ENCODE measurements at regions not wholly inside any gene's neighbourhood (a gene's known extent, or its start where the extent isn't known, plus 50 kb on each side); places are given as distances from the start of the nearest gene placed in this dataset.

DNA sequence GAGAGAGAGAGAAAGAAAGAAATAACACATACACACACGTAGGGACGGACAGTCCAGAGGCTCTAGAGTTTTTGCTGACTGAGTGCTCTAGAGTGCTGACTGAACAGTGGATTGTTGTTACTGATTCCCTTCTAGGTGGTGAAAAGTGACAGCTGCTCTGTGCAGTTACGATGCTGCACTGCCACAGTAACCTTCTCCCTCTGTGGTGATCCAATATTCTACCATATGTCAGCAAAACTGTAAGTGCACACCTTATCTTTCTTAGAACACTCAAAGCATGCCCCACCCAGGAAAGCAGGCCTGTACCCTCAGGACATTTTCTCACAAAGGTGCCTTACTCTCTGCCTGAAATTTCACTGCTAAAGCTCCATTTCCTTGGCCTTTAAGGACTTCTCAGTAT lies 1023.5 kb downstream of the TYW1 start:
- no peak for DNase-seq (ENCODE audit: low spot score)
- no peak overlapping the region for H3K27ac ChIP-seq (ENCODE audit: low read depth, low read length, poor library complexity, severe bottlenecking)
- H3K4me3 ChIP-seq (ENCODE audit: low read depth, low read length, poor library complexity, severe bottlenecking): no peak overlapping the region

DNA sequence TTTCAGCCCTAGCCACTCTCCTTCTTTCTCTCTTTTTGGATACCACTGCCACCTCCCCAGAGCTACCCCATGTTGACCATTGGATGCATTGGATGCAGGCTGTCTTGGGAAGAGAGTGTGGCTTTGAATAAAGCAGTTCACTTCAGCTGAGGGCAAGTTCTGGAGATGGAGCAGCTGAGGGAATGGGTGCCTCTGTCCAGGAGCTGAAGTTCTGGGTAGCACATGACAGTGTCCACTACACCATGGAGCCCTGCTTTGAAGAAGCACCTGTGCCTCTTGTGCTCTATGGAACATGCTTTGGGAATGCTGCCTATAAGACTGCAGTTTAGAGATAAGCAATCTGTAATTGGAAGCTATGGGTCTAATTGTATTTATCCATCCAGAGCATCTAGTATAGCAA lies 1028.7 kb downstream of the TYW1 start:
- H3K36me3 ChIP-seq (ENCODE audit: insufficient read depth, low read length, poor library complexity, severe bottlenecking): no peaks in the 10 kb centered on the region
- TF ChIP-seq EZH2 (IDR thresholded peaks at IDR 0.05; ENCODE audit: borderline replicate concordance, low read depth, low read length, poor library complexity, severe bottlenecking): no peak
- TF ChIP-seq, protein P1, sequence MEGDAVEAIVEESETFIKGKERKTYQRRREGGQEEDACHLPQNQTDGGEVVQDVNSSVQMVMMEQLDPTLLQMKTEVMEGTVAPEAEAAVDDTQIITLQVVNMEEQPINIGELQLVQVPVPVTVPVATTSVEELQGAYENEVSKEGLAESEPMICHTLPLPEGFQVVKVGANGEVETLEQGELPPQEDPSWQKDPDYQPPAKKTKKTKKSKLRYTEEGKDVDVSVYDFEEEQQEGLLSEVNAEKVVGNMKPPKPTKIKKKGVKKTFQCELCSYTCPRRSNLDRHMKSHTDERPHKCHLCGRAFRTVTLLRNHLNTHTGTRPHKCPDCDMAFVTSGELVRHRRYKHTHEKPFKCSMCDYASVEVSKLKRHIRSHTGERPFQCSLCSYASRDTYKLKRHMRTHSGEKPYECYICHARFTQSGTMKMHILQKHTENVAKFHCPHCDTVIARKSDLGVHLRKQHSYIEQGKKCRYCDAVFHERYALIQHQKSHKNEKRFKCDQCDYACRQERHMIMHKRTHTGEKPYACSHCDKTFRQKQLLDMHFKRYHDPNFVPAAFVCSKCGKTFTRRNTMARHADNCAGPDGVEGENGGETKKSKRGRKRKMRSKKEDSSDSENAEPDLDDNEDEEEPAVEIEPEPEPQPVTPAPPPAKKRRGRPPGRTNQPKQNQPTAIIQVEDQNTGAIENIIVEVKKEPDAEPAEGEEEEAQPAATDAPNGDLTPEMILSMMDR (conservative IDR thresholded peaks at IDR 0.05; ENCODE audit: low read depth, low read length): no peak
- ChIA-PET CTCF (no interaction called here), POLR2A (ENCODE audit: low non-redundant PET) (no interaction called here)
- H3K27ac ChIP-seq (ENCODE audit: low read depth, low read length, poor library complexity, severe bottlenecking): no peak overlapping the region
- intact Hi-C loops (cut with micrococcal nuclease; ENCODE audit: unreplicated experiment): no loop called here
- H3K9me3 ChIP-seq (ENCODE audit: low read depth, low read length, poor library complexity, severe bottlenecking): no peaks in the 10 kb centered on the region
- no peaks in the 10 kb centered on the region for H3K27me3 ChIP-seq (replicated peaks; ENCODE audit: insufficient read depth, low read depth, low read length, poor library complexity)
- H3K4me1 ChIP-seq (ENCODE audit: insufficient read depth, low read length, poor library complexity, severe bottlenecking): no peaks in the 10 kb centered on the region
- no peak for DNase-seq (ENCODE audit: low spot score)
- no TSS peak for BruUV-seq (replicated peaks)
- no peak overlapping the region for H3K4me3 ChIP-seq (ENCODE audit: low read depth, low read length, poor library complexity, severe bottlenecking)

More for the DNA sequence above, 1023.5 kb downstream of the TYW1 start:
- intact Hi-C loops (cut with micrococcal nuclease; ENCODE audit: unreplicated experiment): no loop called here
- H3K4me1 ChIP-seq (ENCODE audit: insufficient read depth, low read length, poor library complexity, severe bottlenecking): no peaks in the 10 kb centered on the region
- BruUV-seq (replicated peaks): no TSS peak
- H3K9me3 ChIP-seq (ENCODE audit: low read depth, low read length, poor library complexity, severe bottlenecking): no peaks in the 10 kb centered on the region
- ChIA-PET CTCF (no interaction called here), POLR2A (ENCODE audit: low non-redundant PET) (no interaction called here)
- no peak for TF ChIP-seq EZH2 (IDR thresholded peaks at IDR 0.05; ENCODE audit: borderline replicate concordance, low read depth, low read length, poor library complexity, severe bottlenecking)
- TF ChIP-seq, protein P1 (conservative IDR thresholded peaks at IDR 0.05; ENCODE audit: low read depth, low read length): no peak
- no peaks in the 10 kb centered on the region for H3K36me3 ChIP-seq (ENCODE audit: insufficient read depth, low read length, poor library complexity, severe bottlenecking)
- H3K27me3 ChIP-seq (replicated peaks; ENCODE audit: insufficient read depth, low read depth, low read length, poor library complexity): no peaks in the 10 kb centered on the region

DNA sequence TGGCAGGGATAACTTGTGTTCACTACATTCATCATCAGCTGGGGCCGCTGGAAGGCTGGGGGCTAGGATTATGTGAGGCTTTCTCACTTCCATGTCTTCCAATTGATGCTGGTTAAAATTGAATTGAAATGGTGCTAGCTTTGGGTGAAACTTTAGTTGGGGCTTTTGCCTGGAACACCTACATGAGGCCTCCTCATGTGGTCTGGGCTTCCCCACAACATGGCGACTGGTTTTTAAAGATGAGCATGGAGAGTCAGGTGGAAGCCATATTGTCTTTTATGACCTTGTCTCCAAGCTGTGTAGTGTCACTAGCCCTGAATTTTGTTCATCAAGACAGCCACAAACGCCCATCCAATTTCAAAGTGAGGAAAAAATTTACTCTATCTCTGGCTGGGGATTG lies 1033.9 kb downstream of the TYW1 start:
- no TSS peak for BruUV-seq (replicated peaks)
- DNase-seq (ENCODE audit: low spot score): no peak
- no peak overlapping the region for H3K4me3 ChIP-seq (ENCODE audit: low read depth, low read length, poor library complexity, severe bottlenecking)
- POLR2A ChIA-PET (ENCODE audit: low non-redundant PET): no interaction called here
- no peaks in the 10 kb centered on the region for H3K27me3 ChIP-seq (replicated peaks; ENCODE audit: insufficient read depth, low read depth, low read length, poor library complexity)
- H3K4me1 ChIP-seq (ENCODE audit: insufficient read depth, low read length, poor library complexity, severe bottlenecking): no peaks in the 10 kb centered on the region
- H3K36me3 ChIP-seq (ENCODE audit: insufficient read depth, low read length, poor library complexity, severe bottlenecking): no peaks in the 10 kb centered on the region
- intact Hi-C loops (cut with micrococcal nuclease; ENCODE audit: unreplicated experiment): no loop called here
- CTCF ChIA-PET: no interaction called here
- TF ChIP-seq EZH2 (IDR thresholded peaks at IDR 0.05; ENCODE audit: borderline replicate concordance, low read depth, low read length, poor library complexity, severe bottlenecking): no peak
- TF ChIP-seq, protein P1 (conservative IDR thresholded peaks at IDR 0.05; ENCODE audit: low read depth, low read length): no peak
- H3K9me3 ChIP-seq (ENCODE audit: low read depth, low read length, poor library complexity, severe bottlenecking): no peaks in the 10 kb centered on the region
- H3K27ac ChIP-seq (ENCODE audit: low read depth, low read length, poor library complexity, severe bottlenecking): no peak overlapping the region

Measured in A673 (cell line).